HG02840 (cell line): ENCODE measurements at regions not wholly inside any gene's neighbourhood (a gene's known extent, or its start where the extent isn't known, plus 50 kb on each side); places are given as distances from the start of the nearest gene placed in this dataset.

Experiments used
- ATAC-seq: cut with Tn5 transposase; IDR thresholded peaks from one replicate; pipeline ENCODE4 v1.9.1; 2021; ENCODE audit warnings: mild to moderate bottlenecking, moderate library complexity, moderate number of reproducible peaks; ENCODE audit not compliant: unreplicated experiment, low FRiP score

- no peak for ATAC-seq
These were observed 469.7 kb downstream of the CDH2 start for GRCh38 chr18:27707201-27707600.

- no peak for ATAC-seq
These were observed 472.1 kb downstream of the CDH2 start for GRCh38 chr18:27704736-27705361.

- no peak for ATAC-seq
These were observed 477.8 kb downstream of the CDH2 start for GRCh38 chr18:27699137-27699536.

- no peak for ATAC-seq
These were observed 480.8 kb downstream of the CDH2 start for GRCh38 chr18:27696148-27696547.

GRCh38 chr18:27695503-27695902, 481.4 kb downstream of the CDH2 start:
- ATAC-seq: no peak

GRCh38 chr18:27695052-27695451, 481.9 kb downstream of the CDH2 start:
- no peak for ATAC-seq

GRCh38 chr18:27688581-27688980, 488.3 kb downstream of the CDH2 start:
- ATAC-seq: no peak

GRCh38 chr18:27687351-27687979, 489.5 kb downstream of the CDH2 start:
- no peak for ATAC-seq

GRCh38 chr18:27685807-27686412, 491.0 kb downstream of the CDH2 start:
- ATAC-seq: no peak

- ATAC-seq: no peak
These were observed 491.8 kb downstream of the CDH2 start for GRCh38 chr18:27685091-27685490.

- ATAC-seq: no peak
These were observed 489.3 kb upstream of the CHST9 start for GRCh38 chr18:27674411-27674810.

GRCh38 chr18:27673861-27674260, 488.8 kb upstream of the CHST9 start:
- ATAC-seq: no peak

- no peak for ATAC-seq
These were observed 483.1 kb upstream of the CHST9 start for GRCh38 chr18:27668158-27668557.

- no peak for ATAC-seq
These were observed 482.0 kb upstream of the CHST9 start for GRCh38 chr18:27667064-27667463.

GRCh38 chr18:27666016-27666415, 480.9 kb upstream of the CHST9 start:
- ATAC-seq: no peak

GRCh38 chr18:27665264-27665799, 480.2 kb upstream of the CHST9 start:
- no peak for ATAC-seq

GRCh38 chr18:27662949-27663348, 477.8 kb upstream of the CHST9 start:
- no peak for ATAC-seq

GRCh38 chr18:27662537-27662936, 477.4 kb upstream of the CHST9 start:
- no peak for ATAC-seq

- ATAC-seq: no peak
These were observed 476.4 kb upstream of the CHST9 start for GRCh38 chr18:27661320-27662018.

GRCh38 chr18:27656905-27657304, 471.8 kb upstream of the CHST9 start:
- ATAC-seq: no peak

- no peak for ATAC-seq
These were observed 471.2 kb upstream of the CHST9 start for GRCh38 chr18:27656167-27656778.
